NT2/D1 (cell line): ENCODE measurements at regions not wholly inside any gene's neighbourhood (a gene's known extent, or its start where the extent isn't known, plus 50 kb on each side); places are given as distances from the start of the nearest gene placed in this dataset.

ENCODE experiments used
- DNase-seq: peaks from one replicate; pipeline ENCODE4 v3.0.0-alpha.2; 2011; ENCODE audit warnings: low read depth, low spot score
- H3K27me3 ChIP-seq: 2 replicates; pipeline ENCODE4 v1.6.0; 2011; ENCODE audit warnings: mild to moderate bottlenecking; ENCODE audit not compliant: insufficient read length, insufficient read depth
- H3K36me3 ChIP-seq: 2 replicates; pipeline ENCODE4 v1.6.1; 2011; ENCODE audit warnings: mild to moderate bottlenecking, low read length, mixed read lengths; ENCODE audit not compliant: insufficient read depth, insufficient read length
- H3K4me1 ChIP-seq: 2 replicates; pipeline ENCODE4 v1.5.1; 2011; ENCODE audit not compliant: insufficient read depth, insufficient read length
- H3K4me3 ChIP-seq: 2 replicates; pipeline ENCODE4 v1.5.1; 2011; ENCODE audit warnings: low read depth; ENCODE audit not compliant: insufficient read length
- H3K9ac ChIP-seq: 2 replicates; pipeline ENCODE4 v1.6.0; 2011; ENCODE audit warnings: low read depth; ENCODE audit not compliant: insufficient read length
- H3K9me3 ChIP-seq: 2 replicates; pipeline ENCODE4 v1.5.1; 2011; ENCODE audit warnings: mild to moderate bottlenecking, low read length; ENCODE audit not compliant: insufficient read depth
- SUZ12 ChIP-seq: IDR thresholded peaks from 2 replicates; pipeline ENCODE4 v1.6.1; 2011; ENCODE audit not compliant: insufficient read length, insufficient read depth; ENCODE audit errors: extremely low read depth
- YY1 ChIP-seq: IDR thresholded peaks from 2 replicates; pipeline ENCODE4 v1.6.1; 2011; ENCODE audit not compliant: insufficient read length, insufficient read depth
- ZNF274 ChIP-seq: IDR thresholded peaks from 2 replicates; pipeline ENCODE4 v1.6.1; 2011; ENCODE audit warnings: mild to moderate bottlenecking, low read depth, low read length

GRCh38 chr10:114766470-114766869 is 55.1 kb upstream of the FHIP2A start:
- H3K4me1 ChIP-seq = no peaks in the 10 kb centered on the region

GRCh38 chr10:114767101-114767985 is 54.2 kb upstream of the FHIP2A start:
- no peaks in the 10 kb centered on the region for H3K9me3 ChIP-seq
- peak overlapping the region; percentile 37 for H3K4me3 ChIP-seq
- DNase-seq = no peak
- peaks cover 47% of the 10 kb centered on the region for H3K27me3 ChIP-seq
- peak overlapping the region; percentile 56 for H3K9ac ChIP-seq
- TF ChIP-seq ZNF274 = no peak
- no peak for TF ChIP-seq YY1
- TF ChIP-seq SUZ12 = no peak
- H3K36me3 ChIP-seq = no peaks in the 10 kb centered on the region
- H3K4me1 ChIP-seq = no peaks in the 10 kb centered on the region

More at GRCh38 chr10:114766470-114766869, 55.1 kb upstream of the FHIP2A start:
- TF ChIP-seq YY1 = no peak
- TF ChIP-seq SUZ12 = no peak
- TF ChIP-seq ZNF274 = no peak
- H3K27me3 ChIP-seq = peaks cover 47% of the 10 kb centered on the region
- no peaks in the 10 kb centered on the region for H3K36me3 ChIP-seq
- H3K9ac ChIP-seq = no peak overlapping the region
- no peak for DNase-seq
- H3K9me3 ChIP-seq = no peaks in the 10 kb centered on the region
- H3K4me3 ChIP-seq = no peak overlapping the region

GRCh38 chr10:114767986-114768821 is 53.4 kb upstream of the FHIP2A start:
- no peak for DNase-seq
- H3K4me1 ChIP-seq = no peaks in the 10 kb centered on the region
- peak overlapping the region; percentile 37 for H3K4me3 ChIP-seq
- H3K27me3 ChIP-seq = peaks cover 47% of the 10 kb centered on the region
- no peak for TF ChIP-seq SUZ12
- no peak for TF ChIP-seq YY1
- TF ChIP-seq ZNF274 = no peak
- no peak overlapping the region for H3K9ac ChIP-seq
- no peaks in the 10 kb centered on the region for H3K9me3 ChIP-seq
- no peaks in the 10 kb centered on the region for H3K36me3 ChIP-seq

DNA sequence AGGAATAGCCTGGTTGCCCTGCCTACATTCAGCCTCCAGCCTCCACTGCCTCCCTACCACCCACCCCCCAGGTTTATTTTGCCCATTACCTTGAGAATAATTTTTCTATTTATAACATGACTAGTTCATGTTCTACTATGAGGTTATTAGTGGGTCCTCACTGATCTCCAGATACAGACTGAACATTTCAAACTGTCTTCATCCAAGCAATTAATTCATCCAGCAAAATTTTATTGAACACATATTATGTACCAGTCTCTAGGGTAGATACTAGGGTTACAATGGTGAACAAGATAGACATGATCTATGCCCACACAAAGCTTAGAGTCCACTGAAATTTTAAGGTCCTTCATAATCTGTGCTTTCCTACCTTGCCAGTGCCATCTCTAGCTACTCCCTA is 51.6 kb upstream of the FHIP2A start:
- Histone ChIP-seq H3K9ac (no peak overlapping the region), H3K36me3 (no peaks in the 10 kb centered on the region), H3K4me1 (no peaks in the 10 kb centered on the region), H3K4me3 (no peak overlapping the region), H3K9me3 (no peaks in the 10 kb centered on the region), H3K27me3 (peaks cover 47% of the 10 kb centered on the region)
- no peak for TF ChIP-seq ZNF274
- TF ChIP-seq SUZ12 = no peak
- TF ChIP-seq YY1 = no peak
- no peak for DNase-seq

DNA sequence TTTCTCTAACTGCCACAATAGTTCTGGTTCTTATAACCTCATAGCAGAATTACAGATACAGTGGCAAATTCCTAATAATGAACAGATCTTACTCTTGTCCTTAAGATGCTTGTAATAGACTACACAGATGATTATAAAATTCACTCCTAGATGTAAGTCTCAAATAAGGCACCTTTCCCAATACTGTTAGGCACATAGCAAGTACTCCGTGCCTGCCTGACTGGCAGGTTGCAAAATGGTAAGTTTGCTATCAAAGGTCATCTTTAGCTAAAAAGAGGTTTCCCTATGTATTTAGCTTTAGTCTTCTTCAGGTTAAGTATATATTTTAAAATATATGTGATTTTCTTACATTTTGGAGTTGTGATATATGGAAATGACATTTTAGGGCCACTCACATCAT is 50.4 kb upstream of the FHIP2A start:
- Histone ChIP-seq H3K36me3 (no peaks in the 10 kb centered on the region), H3K27me3 (peaks cover 41% of the 10 kb centered on the region), H3K9me3 (no peaks in the 10 kb centered on the region), H3K4me3 (no peak overlapping the region), H3K9ac (no peak overlapping the region), H3K4me1 (no peaks in the 10 kb centered on the region)
- TF ChIP-seq YY1 = no peak
- TF ChIP-seq ZNF274 = no peak
- no peak for TF ChIP-seq SUZ12
- DNase-seq = no peak

- H3K9ac ChIP-seq = no peak overlapping the region
- no peaks in the 10 kb centered on the region for H3K4me1 ChIP-seq
- no peaks in the 10 kb centered on the region for H3K9me3 ChIP-seq
- H3K4me3 ChIP-seq = no peak overlapping the region
- H3K27me3 ChIP-seq = peaks cover 35% of the 10 kb centered on the region
- TF ChIP-seq ZNF274 = no peak
- TF ChIP-seq SUZ12 = no peak
- TF ChIP-seq YY1 = no peak
- DNase-seq = no peak
- no peaks in the 10 kb centered on the region for H3K36me3 ChIP-seq
Observed at GRCh38 chr10:114771749-114772148, 49.8 kb upstream of the FHIP2A start.
